Loucy (cell line): ENCODE measurements at regions not wholly inside any gene's neighbourhood (a gene's known extent, or its start where the extent isn't known, plus 50 kb on each side); places are given as distances from the start of the nearest gene placed in this dataset.

ENCODE experiments used
- H2AFZ ChIP-seq: fragments of 200-600 bp; sonication (generic); 2 replicates; pipeline ENCODE4 v1.6.0; 2016; ENCODE audit warnings: antibody characterized with exemption, mild to moderate bottlenecking, low read length, moderate library complexity
- H3F3A ChIP-seq: fragments of 200-600 bp; 2 replicates; pipeline ENCODE4 v1.6.0; 2016; ENCODE audit warnings: antibody characterized with exemption, low read depth, mild to moderate bottlenecking
- H3K27me3 ChIP-seq: fragments of 200-600 bp; sonication (generic); 2 replicates; pipeline ENCODE4 v1.6.1; 2014; ENCODE audit warnings: low read length, mild to moderate bottlenecking; ENCODE audit not compliant: insufficient read depth, poor library complexity, severe bottlenecking
- H3K36me3 ChIP-seq: fragments of 200-600 bp; sonication (generic); 2 replicates; pipeline ENCODE4 v1.6.1; 2016; ENCODE audit warnings: low read length; ENCODE audit not compliant: insufficient read depth
- H3K4me1 ChIP-seq: fragments of 200-600 bp; sonication (generic); 2 replicates; pipeline ENCODE4 v1.5.1; 2014; ENCODE audit warnings: low read length, mild to moderate bottlenecking; ENCODE audit not compliant: insufficient read depth, poor library complexity, severe bottlenecking
- H3K4me2 ChIP-seq: fragments of 200-600 bp; sonication (generic); 2 replicates; pipeline ENCODE4 v1.6.0; 2014; ENCODE audit warnings: antibody characterized with exemption, low read length, low read depth, mild to moderate bottlenecking; ENCODE audit not compliant: poor library complexity, severe bottlenecking
- H3K4me3 ChIP-seq: fragments of 200-600 bp; sonication (generic); 2 replicates; pipeline ENCODE4 v1.5.1; 2014; ENCODE audit warnings: low read length, mild to moderate bottlenecking, mixed read lengths; ENCODE audit not compliant: poor library complexity, severe bottlenecking
- H3K79me2 ChIP-seq: fragments of 200-600 bp; sonication (generic); 2 replicates; pipeline ENCODE4 v1.6.1; 2014; ENCODE audit warnings: low read length; ENCODE audit not compliant: insufficient read depth
- H3K9ac ChIP-seq: fragments of 200-600 bp; sonication (generic); 2 replicates; pipeline ENCODE4 v1.6.0; 2014; ENCODE audit warnings: mild to moderate bottlenecking, low read depth, low read length, moderate library complexity; ENCODE audit not compliant: poor library complexity, severe bottlenecking
- H3K9me2 ChIP-seq: fragments of 200-600 bp; sonication (generic); replicated peaks from 2 replicates; pipeline ENCODE4 v1.6.1; 2016; ENCODE audit warnings: low read depth, low read length, mixed read lengths
- H3K9me3 ChIP-seq: fragments of 200-600 bp; sonication (generic); 2 replicates; pipeline ENCODE4 v1.6.1; 2014; ENCODE audit warnings: mild to moderate bottlenecking, antibody characterized with exemption, low read length, low read depth; ENCODE audit not compliant: insufficient read depth
- H4K20me1 ChIP-seq: fragments of 200-600 bp; sonication (generic); 2 replicates; pipeline ENCODE4 v1.6.0; 2014; ENCODE audit warnings: antibody characterized with exemption, low read length, mild to moderate bottlenecking; ENCODE audit not compliant: insufficient read depth, poor library complexity, severe bottlenecking
- EZH2phosphoT487 ChIP-seq: fragments of 200-600 bp; IDR thresholded peaks from 2 replicates; pipeline ENCODE4 v1.6.1; 2018; ENCODE audit warnings: antibody characterized with exemption, mild to moderate bottlenecking, moderate library complexity, borderline replicate concordance
- TF ChIP-seq, protein P1 (sequence below): fragments of 200-600 bp; sonication (generic); conservative IDR thresholded peaks from 2 replicates; pipeline ENCODE4 v1.5.1; 2014; ENCODE audit warnings: mild to moderate bottlenecking, antibody characterized with exemption, low read length

GRCh38 chr6:74167511-74167910, 471.5 kb downstream of the CD109 start:
- Histone ChIP-seq H3K9ac (no peak overlapping the region), H3K4me1 (no peaks in the 10 kb centered on the region), H3K9me2 (no peaks in the 10 kb centered on the region), H3F3A (no peaks in the 10 kb centered on the region), H3K27me3 (no peaks in the 10 kb centered on the region), H3K36me3 (no peaks in the 10 kb centered on the region), H3K79me2 (no peaks in the 10 kb centered on the region), H4K20me1 (no peaks in the 10 kb centered on the region), H3K4me3 (no peak overlapping the region), H2AFZ (no peak overlapping the region), H3K9me3 (no peaks in the 10 kb centered on the region), H3K4me2 (no peak overlapping the region)
- TF ChIP-seq, protein P1, sequence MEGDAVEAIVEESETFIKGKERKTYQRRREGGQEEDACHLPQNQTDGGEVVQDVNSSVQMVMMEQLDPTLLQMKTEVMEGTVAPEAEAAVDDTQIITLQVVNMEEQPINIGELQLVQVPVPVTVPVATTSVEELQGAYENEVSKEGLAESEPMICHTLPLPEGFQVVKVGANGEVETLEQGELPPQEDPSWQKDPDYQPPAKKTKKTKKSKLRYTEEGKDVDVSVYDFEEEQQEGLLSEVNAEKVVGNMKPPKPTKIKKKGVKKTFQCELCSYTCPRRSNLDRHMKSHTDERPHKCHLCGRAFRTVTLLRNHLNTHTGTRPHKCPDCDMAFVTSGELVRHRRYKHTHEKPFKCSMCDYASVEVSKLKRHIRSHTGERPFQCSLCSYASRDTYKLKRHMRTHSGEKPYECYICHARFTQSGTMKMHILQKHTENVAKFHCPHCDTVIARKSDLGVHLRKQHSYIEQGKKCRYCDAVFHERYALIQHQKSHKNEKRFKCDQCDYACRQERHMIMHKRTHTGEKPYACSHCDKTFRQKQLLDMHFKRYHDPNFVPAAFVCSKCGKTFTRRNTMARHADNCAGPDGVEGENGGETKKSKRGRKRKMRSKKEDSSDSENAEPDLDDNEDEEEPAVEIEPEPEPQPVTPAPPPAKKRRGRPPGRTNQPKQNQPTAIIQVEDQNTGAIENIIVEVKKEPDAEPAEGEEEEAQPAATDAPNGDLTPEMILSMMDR = no peak
- TF ChIP-seq EZH2phosphoT487 = no peak

DNA sequence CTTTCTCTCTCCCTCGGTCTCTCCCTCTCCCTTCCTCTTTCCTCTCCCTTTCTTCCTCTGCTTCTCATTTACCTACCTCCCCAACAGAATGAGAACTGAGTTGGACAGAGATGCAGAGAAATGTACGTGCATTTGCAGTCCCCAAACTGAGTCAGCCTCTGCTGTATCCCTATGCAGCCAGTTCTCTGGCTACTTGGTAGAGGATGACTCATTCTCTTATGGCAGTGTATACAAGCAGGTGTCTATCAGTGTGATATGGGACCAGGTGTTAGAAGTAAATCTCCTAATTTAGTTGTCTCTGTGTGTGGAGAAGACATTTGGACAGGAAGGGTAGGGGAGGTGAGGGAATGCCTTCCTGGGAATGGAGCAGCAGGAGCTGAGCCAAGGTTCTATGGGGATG, 470.8 kb downstream of the CD109 start:
- no peaks in the 10 kb centered on the region for H3K27me3 ChIP-seq
- H3K79me2 ChIP-seq = no peaks in the 10 kb centered on the region
- no peaks in the 10 kb centered on the region for H4K20me1 ChIP-seq
- H2AFZ ChIP-seq = no peak overlapping the region
- TF ChIP-seq, protein P1 = no peak
- TF ChIP-seq EZH2phosphoT487 = no peak
- H3K4me3 ChIP-seq = no peak overlapping the region
- H3K36me3 ChIP-seq = no peaks in the 10 kb centered on the region
- H3K4me2 ChIP-seq = no peak overlapping the region
- H3K9ac ChIP-seq = no peak overlapping the region
- no peaks in the 10 kb centered on the region for H3K4me1 ChIP-seq
- no peaks in the 10 kb centered on the region for H3K9me3 ChIP-seq
- H3F3A ChIP-seq = no peaks in the 10 kb centered on the region
- no peaks in the 10 kb centered on the region for H3K9me2 ChIP-seq

- Histone ChIP-seq H3K36me3 (no peaks in the 10 kb centered on the region), H3K4me3 (no peak overlapping the region), H3K9me3 (no peaks in the 10 kb centered on the region)
These were observed 465.4 kb downstream of the CD109 start for GRCh38 chr6:74161380-74161779.

More at GRCh38 chr6:74161380-74161779, 465.4 kb downstream of the CD109 start:
- H3K4me2 ChIP-seq = no peak overlapping the region
- no peaks in the 10 kb centered on the region for H3K4me1 ChIP-seq
- H3K79me2 ChIP-seq = no peaks in the 10 kb centered on the region
- no peaks in the 10 kb centered on the region for H3K9me2 ChIP-seq
- H3K27me3 ChIP-seq = no peaks in the 10 kb centered on the region
- H3F3A ChIP-seq = no peaks in the 10 kb centered on the region
- no peak overlapping the region for H3K9ac ChIP-seq
- H2AFZ ChIP-seq = no peak overlapping the region
- H4K20me1 ChIP-seq = no peaks in the 10 kb centered on the region
- TF ChIP-seq, protein P1 = no peak
